Suprapubic skin (tissue), 4 donors: ENCODE measurements at regions not wholly inside any gene's neighbourhood (a gene's known extent, or its start where the extent isn't known, plus 50 kb on each side); places are given as distances from the start of the nearest gene placed in this dataset.

ENCODE experiments used
- CTCF ChIP-seq, 2 donors: fragments of 200-600 bp in 1 of 2; fragments of 450-650 bp in 1 of 2; sonication (generic) in 1 of 2; IDR thresholded peaks; one replicate each; pipeline ENCODE4 v1.5.1; 2016 to 2019; ENCODE audit warnings: antibody characterized with exemption in 2 of 2, mild to moderate bottlenecking in 1 of 2, moderate library complexity in 1 of 2
- EP300 ChIP-seq: sonication (generic); formaldehyde crosslinking; IDR thresholded peaks from one replicate; pipeline ENCODE4 v1.6.1; 2017; ENCODE audit warnings: antibody characterized with exemption
- POLR2A ChIP-seq, 2 donors: fragments of 450-650 bp; IDR thresholded peaks; one replicate each; pipeline ENCODE4 v1.6.1; 2017; ENCODE audit warnings: antibody characterized with exemption in 2 of 2, mild to moderate bottlenecking in 2 of 2, moderate library complexity in 2 of 2
- POLR2AphosphoS5 ChIP-seq, 3 donors: sonication (generic); formaldehyde crosslinking; IDR thresholded peaks; one replicate each; pipeline ENCODE4 v1.6.1; 2017; ENCODE audit warnings: antibody characterized with exemption in 3 of 3

- TF ChIP-seq CTCF (IDR thresholded peaks at IDR 0.05), result no peak
- TF ChIP-seq POLR2A (IDR thresholded peaks at IDR 0.05), result no peak
- TF ChIP-seq POLR2AphosphoS5 (IDR thresholded peaks at IDR 0.05), result no peak
- TF ChIP-seq EP300, result no peak
Observed at GRCh38 chr5:167413506-167413905, 877.9 kb upstream of the WWC1 start.
